Tibial nerve (tissue), 4 donors: ENCODE measurements at regions not wholly inside any gene's neighbourhood (a gene's known extent, or its start where the extent isn't known, plus 50 kb on each side); places are given as distances from the start of the nearest gene placed in this dataset.

ENCODE experiments used
- DNase-seq, 2 donors: peaks; one replicate each; pipeline ENCODE4 v3.0.0-alpha.2; 2019; ENCODE audit warnings: low spot score in 2 of 2
- H3K27ac ChIP-seq, 4 donors: fragments of 200-600 bp; sonication (generic) in 3 of 4; one replicate each; pipeline ENCODE4 v1.5.1; 2017 to 2019; ENCODE audit warnings: mild to moderate bottlenecking in 1 of 4
- H3K27me3 ChIP-seq, 2 donors: fragments of 200-600 bp; sonication (generic) in 1 of 2; one replicate each; pipeline versions ENCODE4 v1.5.1 to v1.6.0; 2017 to 2019
- H3K36me3 ChIP-seq, 3 donors: fragments of 200-600 bp; sonication (generic); one replicate each; pipeline ENCODE4 v1.5.1; 2018 to 2019
- H3K4me1 ChIP-seq, 4 donors: fragments of 200-600 bp; sonication (generic) in 3 of 4; one replicate each; pipeline ENCODE4 v1.5.1; 2017 to 2019
- H3K4me3 ChIP-seq, 4 donors: fragments of 200-600 bp; sonication (generic) in 3 of 4; one replicate each; pipeline ENCODE4 v1.5.1; 2017 to 2019; ENCODE audit warnings: mild to moderate bottlenecking in 1 of 4, moderate library complexity in 1 of 4
- H3K9me3 ChIP-seq, 4 donors: fragments of 200-600 bp; sonication (generic) in 3 of 4; one replicate each; pipeline ENCODE4 v1.5.1; 2017 to 2019
- EP300 ChIP-seq, 2 donors: sonication (generic); formaldehyde crosslinking; IDR thresholded peaks; one replicate each; pipeline ENCODE4 v1.6.1; 2017; ENCODE audit warnings: antibody characterized with exemption in 2 of 2, mild to moderate bottlenecking in 1 of 2
- POLR2A ChIP-seq, 2 donors: fragments of 450-650 bp; IDR thresholded peaks; one replicate each; pipeline ENCODE4 v1.6.1; 2017; ENCODE audit warnings: antibody characterized with exemption in 2 of 2, mild to moderate bottlenecking in 2 of 2, moderate library complexity in 2 of 2
- WGBS, 2 donors: methylation state at CpG; one replicate each; pipeline ENCODE4 v1.1.5; 2018; 5-methylcytosine and 5-hydroxymethylcytosine counted together
- TF ChIP-seq, protein P1 (sequence below), 5 experiments: fragments of 200-600 bp in 3 of 5; fragments of 450-650 bp in 2 of 5; sonication (generic) in 3 of 5; IDR thresholded peaks; one replicate each; pipeline ENCODE4 v1.5.1; 2016 to 2019; ENCODE audit warnings: antibody characterized with exemption in 5 of 5, mild to moderate bottlenecking in 3 of 5, moderate library complexity in 2 of 5

DNA sequence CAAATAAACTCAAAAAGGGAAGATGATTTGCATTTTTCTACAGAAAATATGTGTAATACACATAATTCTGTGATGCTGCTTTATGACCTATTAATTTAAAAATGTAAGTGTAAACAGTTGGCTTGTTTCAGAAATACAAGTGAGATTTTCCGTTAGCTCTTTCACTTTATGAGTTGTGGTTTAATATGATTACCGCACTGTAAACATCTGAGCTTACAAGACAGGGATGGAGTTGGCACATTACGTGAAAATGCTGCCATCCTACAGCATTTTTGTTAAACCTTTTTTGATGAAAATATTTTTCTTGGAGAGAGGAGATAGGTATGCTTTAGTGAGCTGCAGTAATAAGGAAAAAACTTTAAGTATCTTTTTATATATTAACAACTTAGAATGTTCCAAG, 426.8 kb upstream of the ADAMTS5 start:
- DNase-seq = no peak
- H3K27ac ChIP-seq = no peak overlapping the region
- WGBS, 2 donors = 85 to 88% methylated on average over 3 of the region's 3 CpGs
- peaks cover 0 to 8% (median 0%) of the 10 kb centered on the region in 4 donors for H3K4me1 ChIP-seq
- H3K9me3 ChIP-seq = no peaks in the 10 kb centered on the region
- no peaks in the 10 kb centered on the region for H3K27me3 ChIP-seq
- TF ChIP-seq POLR2A (IDR thresholded peaks at IDR 0.05) (no peak), EP300 (IDR thresholded peaks at IDR 0.05) (no peak)
- TF ChIP-seq, protein P1, sequence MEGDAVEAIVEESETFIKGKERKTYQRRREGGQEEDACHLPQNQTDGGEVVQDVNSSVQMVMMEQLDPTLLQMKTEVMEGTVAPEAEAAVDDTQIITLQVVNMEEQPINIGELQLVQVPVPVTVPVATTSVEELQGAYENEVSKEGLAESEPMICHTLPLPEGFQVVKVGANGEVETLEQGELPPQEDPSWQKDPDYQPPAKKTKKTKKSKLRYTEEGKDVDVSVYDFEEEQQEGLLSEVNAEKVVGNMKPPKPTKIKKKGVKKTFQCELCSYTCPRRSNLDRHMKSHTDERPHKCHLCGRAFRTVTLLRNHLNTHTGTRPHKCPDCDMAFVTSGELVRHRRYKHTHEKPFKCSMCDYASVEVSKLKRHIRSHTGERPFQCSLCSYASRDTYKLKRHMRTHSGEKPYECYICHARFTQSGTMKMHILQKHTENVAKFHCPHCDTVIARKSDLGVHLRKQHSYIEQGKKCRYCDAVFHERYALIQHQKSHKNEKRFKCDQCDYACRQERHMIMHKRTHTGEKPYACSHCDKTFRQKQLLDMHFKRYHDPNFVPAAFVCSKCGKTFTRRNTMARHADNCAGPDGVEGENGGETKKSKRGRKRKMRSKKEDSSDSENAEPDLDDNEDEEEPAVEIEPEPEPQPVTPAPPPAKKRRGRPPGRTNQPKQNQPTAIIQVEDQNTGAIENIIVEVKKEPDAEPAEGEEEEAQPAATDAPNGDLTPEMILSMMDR (IDR thresholded peaks at IDR 0.05) = no peak
- H3K36me3 ChIP-seq = no peaks in the 10 kb centered on the region
- no peak overlapping the region for H3K4me3 ChIP-seq

DNA sequence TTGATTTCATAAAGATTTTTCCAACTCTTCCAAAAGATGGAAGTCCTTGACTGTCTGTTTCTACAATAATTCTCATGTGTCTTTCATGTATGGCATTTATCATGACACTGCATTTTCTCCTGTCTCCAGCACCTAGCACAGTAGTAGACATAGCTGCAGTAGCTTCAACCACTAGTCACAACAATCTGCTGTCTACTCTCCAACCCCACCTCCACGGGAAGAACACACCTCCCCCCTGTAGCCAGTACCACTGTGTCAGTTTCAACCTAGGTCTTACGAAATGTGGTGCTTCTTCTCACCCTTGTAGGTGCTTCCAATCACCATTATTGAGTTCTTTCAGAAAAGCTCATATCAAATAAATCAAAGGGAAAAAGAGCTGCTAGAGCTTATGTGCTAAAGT, 425.1 kb upstream of the ADAMTS5 start:
- Histone ChIP-seq H3K4me1 (peaks cover 0 to 8% (median 0%) of the 10 kb centered on the region in 4 donors), H3K36me3 (no peaks in the 10 kb centered on the region), H3K27me3 (no peaks in the 10 kb centered on the region), H3K27ac (no peak overlapping the region), H3K9me3 (no peaks in the 10 kb centered on the region), H3K4me3 (no peak overlapping the region)
- no peak for DNase-seq
- TF ChIP-seq, protein P1 (IDR thresholded peaks at IDR 0.05) = no peak
- TF ChIP-seq EP300 (IDR thresholded peaks at IDR 0.05) = no peak
- TF ChIP-seq POLR2A (IDR thresholded peaks at IDR 0.05) = no peak
- 79 to 83% methylated on average over 2 of the region's 2 CpGs for WGBS, 2 donors

DNA sequence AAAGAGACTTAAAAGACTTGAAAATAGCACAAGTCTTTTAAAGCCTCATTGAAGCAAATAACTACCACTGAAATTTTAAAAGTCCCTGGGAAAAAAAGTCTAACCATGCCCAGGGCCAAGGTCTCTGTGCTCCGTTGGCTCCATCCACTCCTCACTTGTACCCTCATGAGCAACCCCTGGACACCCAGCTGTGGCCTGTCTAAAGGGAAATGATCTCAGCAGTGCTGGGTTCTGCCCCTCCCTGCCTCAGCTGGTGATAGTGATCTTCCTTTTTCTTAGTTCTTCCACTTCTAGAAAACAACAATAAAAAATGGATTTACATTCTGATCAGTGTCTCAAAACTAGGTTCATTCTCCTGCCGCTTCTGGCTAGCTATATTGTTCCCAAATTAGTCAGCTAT, 423.5 kb upstream of the ADAMTS5 start:
- Histone ChIP-seq H3K4me3 (no peak overlapping the region), H3K9me3 (no peaks in the 10 kb centered on the region), H3K27ac (no peak overlapping the region), H3K27me3 (no peaks in the 10 kb centered on the region), H3K36me3 (no peaks in the 10 kb centered on the region), H3K4me1 (peaks cover 0 to 8% (median 0%) of the 10 kb centered on the region in 4 donors)
- no peak for DNase-seq
- TF ChIP-seq, protein P1 (IDR thresholded peaks at IDR 0.05) = no peak
- no peak for TF ChIP-seq EP300 (IDR thresholded peaks at IDR 0.05)
- WGBS, 2 donors = 70 to 81% methylated on average over 2 of the region's 2 CpGs

DNA sequence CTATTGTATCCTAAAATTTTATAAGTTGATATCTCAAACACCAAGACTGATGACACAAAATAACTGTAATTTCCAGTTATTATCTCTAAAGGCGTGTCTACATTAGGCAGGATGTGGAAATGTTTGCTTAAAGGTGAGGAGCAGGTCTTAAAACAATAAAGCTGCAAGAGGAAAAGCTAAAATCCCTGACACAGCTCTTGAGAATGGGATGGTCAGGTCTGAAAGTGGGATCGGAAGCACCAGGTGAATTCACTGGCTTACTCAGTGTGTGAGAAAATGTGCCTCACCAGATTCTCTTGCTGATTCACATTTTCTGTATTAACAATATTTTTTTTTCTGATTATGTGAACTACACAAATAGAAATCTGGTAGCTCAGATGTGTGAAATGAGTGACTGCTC, 421.9 kb upstream of the ADAMTS5 start:
- H3K36me3 ChIP-seq = no peaks in the 10 kb centered on the region
- peaks cover 0 to under 1% (median 0%) of the 10 kb centered on the region in 4 donors for H3K4me1 ChIP-seq
- no peaks in the 10 kb centered on the region for H3K27me3 ChIP-seq
- no peak overlapping the region for H3K4me3 ChIP-seq
- 77 to 83% methylated on average over 2 of the region's 2 CpGs for WGBS, 2 donors
- DNase-seq = no peak
- H3K9me3 ChIP-seq = peaks cover 0 to 10% (median 0%) of the 10 kb centered on the region in 4 donors
- TF ChIP-seq POLR2A (IDR thresholded peaks at IDR 0.05) (no peak), EP300 (IDR thresholded peaks at IDR 0.05) (no peak)
- TF ChIP-seq, protein P1 (IDR thresholded peaks at IDR 0.05) = no peak
- no peak overlapping the region for H3K27ac ChIP-seq

DNA sequence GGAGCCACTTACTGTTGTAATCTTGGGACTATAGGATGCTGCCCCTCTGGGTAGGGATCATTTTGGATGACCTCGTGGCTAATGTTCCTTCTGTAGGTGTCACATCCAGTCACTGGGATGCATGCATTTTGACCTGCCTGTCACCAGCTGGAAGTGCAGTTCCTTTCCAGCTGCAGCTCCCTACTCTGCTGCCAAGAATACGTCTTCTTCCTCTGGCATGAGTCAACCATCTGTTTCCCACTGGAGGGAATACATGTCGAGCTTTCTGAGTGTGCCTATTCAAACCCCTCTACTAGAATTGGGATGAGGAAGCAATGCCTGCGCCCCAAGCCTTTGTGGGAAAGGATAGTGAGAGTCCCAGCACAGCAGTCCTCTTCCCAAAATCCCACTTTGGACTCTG, 415.5 kb upstream of the ADAMTS5 start:
- no peaks in the 10 kb centered on the region for H3K36me3 ChIP-seq
- peaks cover 0 to 15% (median 1%) of the 10 kb centered on the region in 4 donors for H3K4me1 ChIP-seq
- peaks cover 0 to 10% (median 0%) of the 10 kb centered on the region in 4 donors for H3K9me3 ChIP-seq
- TF ChIP-seq EP300 (IDR thresholded peaks at IDR 0.05) = no peak
- TF ChIP-seq, protein P1 (IDR thresholded peaks at IDR 0.05) = no peak
- TF ChIP-seq POLR2A (IDR thresholded peaks at IDR 0.05) = no peak
- no peaks in the 10 kb centered on the region for H3K27me3 ChIP-seq
- no peak for DNase-seq
- no peak overlapping the region for H3K27ac ChIP-seq
- WGBS, 2 donors = 66 to 71% methylated on average over 4 of the region's 4 CpGs
- no peak overlapping the region for H3K4me3 ChIP-seq
